ENCODE measurements at regions not wholly inside any gene's neighbourhood (a gene's known extent, or its start where the extent isn't known, plus 50 kb on each side); places are given as distances from the start of the nearest gene placed in this dataset.

DNA sequence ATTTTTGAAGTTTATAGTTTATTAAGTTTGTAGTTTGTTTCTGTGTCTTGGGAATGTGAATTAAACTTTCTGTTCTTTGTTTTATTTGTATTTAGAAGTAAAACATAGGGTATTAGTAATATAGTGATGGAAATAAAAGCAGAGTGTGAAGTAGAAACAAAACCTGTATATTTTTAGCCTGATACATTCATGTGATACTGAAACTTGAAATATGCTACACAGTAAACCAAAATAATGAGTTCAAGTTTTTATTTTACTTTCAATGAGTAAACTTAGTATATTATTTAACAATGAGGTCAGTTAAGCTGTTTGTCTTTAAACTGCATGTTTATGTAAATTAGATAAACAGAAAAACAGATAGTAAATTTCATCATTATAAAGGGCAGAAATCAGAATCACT, 1592.6 kb downstream of the GRIK2 start:
- no peak overlapping the region for H3K27ac ChIP-seq
- no peak overlapping the region for H3K4me3 ChIP-seq
- no peaks in the 10 kb centered on the region for H3K27me3 ChIP-seq
- no peaks in the 10 kb centered on the region for H3K4me1 ChIP-seq
- no peak for DNase-seq
- intact Hi-C loops (cut with DNase I) = no loop called here
- ATAC-seq = no peak
- FAIRE-seq = no peak
- H3K36me3 ChIP-seq = no peaks in the 10 kb centered on the region
- TF ChIP-seq, protein P1, sequence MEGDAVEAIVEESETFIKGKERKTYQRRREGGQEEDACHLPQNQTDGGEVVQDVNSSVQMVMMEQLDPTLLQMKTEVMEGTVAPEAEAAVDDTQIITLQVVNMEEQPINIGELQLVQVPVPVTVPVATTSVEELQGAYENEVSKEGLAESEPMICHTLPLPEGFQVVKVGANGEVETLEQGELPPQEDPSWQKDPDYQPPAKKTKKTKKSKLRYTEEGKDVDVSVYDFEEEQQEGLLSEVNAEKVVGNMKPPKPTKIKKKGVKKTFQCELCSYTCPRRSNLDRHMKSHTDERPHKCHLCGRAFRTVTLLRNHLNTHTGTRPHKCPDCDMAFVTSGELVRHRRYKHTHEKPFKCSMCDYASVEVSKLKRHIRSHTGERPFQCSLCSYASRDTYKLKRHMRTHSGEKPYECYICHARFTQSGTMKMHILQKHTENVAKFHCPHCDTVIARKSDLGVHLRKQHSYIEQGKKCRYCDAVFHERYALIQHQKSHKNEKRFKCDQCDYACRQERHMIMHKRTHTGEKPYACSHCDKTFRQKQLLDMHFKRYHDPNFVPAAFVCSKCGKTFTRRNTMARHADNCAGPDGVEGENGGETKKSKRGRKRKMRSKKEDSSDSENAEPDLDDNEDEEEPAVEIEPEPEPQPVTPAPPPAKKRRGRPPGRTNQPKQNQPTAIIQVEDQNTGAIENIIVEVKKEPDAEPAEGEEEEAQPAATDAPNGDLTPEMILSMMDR (IDR thresholded peaks at IDR 0.05) = no peak
- H3K9me3 ChIP-seq = no peaks in the 10 kb centered on the region

DNA sequence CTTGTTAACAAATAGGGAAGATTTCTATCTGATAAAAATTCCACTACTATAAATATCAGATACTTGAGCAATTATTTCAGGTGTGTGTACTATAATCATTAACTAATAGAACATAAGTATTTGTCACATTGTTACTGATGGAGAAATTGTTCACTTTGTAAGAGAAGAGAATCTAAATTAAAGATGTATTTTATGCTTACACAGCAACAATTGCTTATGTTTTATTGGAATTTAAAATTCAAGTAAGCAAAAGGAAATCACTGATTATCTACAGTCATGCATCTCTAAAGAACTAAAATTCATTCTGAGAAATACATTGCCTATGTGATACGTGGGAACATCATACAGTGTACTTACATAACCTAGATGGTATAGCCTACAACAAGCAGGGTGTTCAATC, 1590.8 kb downstream of the GRIK2 start:
- H3K27ac ChIP-seq = no peak overlapping the region
- intact Hi-C loops (cut with DNase I) = no loop called here
- TF ChIP-seq, protein P1 (IDR thresholded peaks at IDR 0.05) = no peak
- 56 to 83% methylated on average over 1 of the region's 1 CpG for WGBS, 2 donors
- no peaks in the 10 kb centered on the region for H3K4me1 ChIP-seq
- ATAC-seq (no peak), FAIRE-seq (no peak), DNase-seq (no peak)
- no peaks in the 10 kb centered on the region for H3K27me3 ChIP-seq
- H3K36me3 ChIP-seq = no peaks in the 10 kb centered on the region
- no peak overlapping the region for H3K4me3 ChIP-seq
- no peaks in the 10 kb centered on the region for H3K9me3 ChIP-seq

GRCh38 chr6:102981490-102982015, 1588.0 kb downstream of the GRIK2 start:
- ATAC-seq (no peak), FAIRE-seq (no peak), DNase-seq (no peak)
- Histone ChIP-seq H3K4me1 (no peaks in the 10 kb centered on the region), H3K4me3 (no peak overlapping the region), H3K27ac (no peak overlapping the region), H3K36me3 (no peaks in the 10 kb centered on the region), H3K27me3 (no peaks in the 10 kb centered on the region), H3K9me3 (no peaks in the 10 kb centered on the region)
- TF ChIP-seq, protein P1 (IDR thresholded peaks at IDR 0.05) = no peak
- intact Hi-C loops (cut with DNase I) = no loop called here
- 24 to 31% methylated on average over 2 of the region's 2 CpGs for WGBS, 2 donors

- no peak for ATAC-seq
- H3K36me3 ChIP-seq = no peaks in the 10 kb centered on the region
These were observed 1587.4 kb downstream of the GRIK2 start for GRCh38 chr6:102980951-102981350.

GRCh38 chr6:102961902-102962301, 1568.4 kb downstream of the GRIK2 start:
- Histone ChIP-seq H3K27ac (no peak overlapping the region), H3K4me3 (no peak overlapping the region), H3K9me3 (no peaks in the 10 kb centered on the region), H3K27me3 (no peaks in the 10 kb centered on the region), H3K36me3 (no peaks in the 10 kb centered on the region), H3K4me1 (no peaks in the 10 kb centered on the region)
- intact Hi-C loops (cut with DNase I) = no loop called here
- FAIRE-seq = no peak
- TF ChIP-seq, protein P1 (IDR thresholded peaks at IDR 0.05) = no peak
- ATAC-seq = no peak
- DNase-seq = no peak

More at GRCh38 chr6:102980951-102981350, 1587.4 kb downstream of the GRIK2 start:
- Histone ChIP-seq H3K27me3 (no peaks in the 10 kb centered on the region), H3K4me1 (no peaks in the 10 kb centered on the region), H3K4me3 (no peak overlapping the region), H3K27ac (no peak overlapping the region), H3K9me3 (no peaks in the 10 kb centered on the region)
- WGBS, 2 donors = 57 to 85% methylated on average over 1 of the region's 1 CpG
- DNase-seq (no peak), FAIRE-seq (no peak)
- intact Hi-C loops (cut with DNase I) = no loop called here
- TF ChIP-seq, protein P1 (IDR thresholded peaks at IDR 0.05) = no peak

Measured in pancreas (tissue), 10 donors.